ENCODE measurements at regions not wholly inside any gene's neighbourhood (a gene's known extent, or its start where the extent isn't known, plus 50 kb on each side); places are given as distances from the start of the nearest gene placed in this dataset.

- TF ChIP-seq, protein P1, sequence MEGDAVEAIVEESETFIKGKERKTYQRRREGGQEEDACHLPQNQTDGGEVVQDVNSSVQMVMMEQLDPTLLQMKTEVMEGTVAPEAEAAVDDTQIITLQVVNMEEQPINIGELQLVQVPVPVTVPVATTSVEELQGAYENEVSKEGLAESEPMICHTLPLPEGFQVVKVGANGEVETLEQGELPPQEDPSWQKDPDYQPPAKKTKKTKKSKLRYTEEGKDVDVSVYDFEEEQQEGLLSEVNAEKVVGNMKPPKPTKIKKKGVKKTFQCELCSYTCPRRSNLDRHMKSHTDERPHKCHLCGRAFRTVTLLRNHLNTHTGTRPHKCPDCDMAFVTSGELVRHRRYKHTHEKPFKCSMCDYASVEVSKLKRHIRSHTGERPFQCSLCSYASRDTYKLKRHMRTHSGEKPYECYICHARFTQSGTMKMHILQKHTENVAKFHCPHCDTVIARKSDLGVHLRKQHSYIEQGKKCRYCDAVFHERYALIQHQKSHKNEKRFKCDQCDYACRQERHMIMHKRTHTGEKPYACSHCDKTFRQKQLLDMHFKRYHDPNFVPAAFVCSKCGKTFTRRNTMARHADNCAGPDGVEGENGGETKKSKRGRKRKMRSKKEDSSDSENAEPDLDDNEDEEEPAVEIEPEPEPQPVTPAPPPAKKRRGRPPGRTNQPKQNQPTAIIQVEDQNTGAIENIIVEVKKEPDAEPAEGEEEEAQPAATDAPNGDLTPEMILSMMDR (IDR thresholded peaks at IDR 0.05), result no peak
- no peak for TF ChIP-seq POLR2A (IDR thresholded peaks at IDR 0.05)
These were observed 76.1 kb upstream of the PDSS1 start for GRCh38 chr10:26621243-26621888.
